K562 (cell line): ENCODE measurements at regions not wholly inside any gene's neighbourhood (a gene's known extent, or its start where the extent isn't known, plus 50 kb on each side); places are given as distances from the start of the nearest gene placed in this dataset.
A peak's percentile ranks its signal among the peaks of the same experiment; 100 is the strongest.

Experiments
- ATAC-seq: fragments of 200-7000 bp; cut with Tn5 transposase; 3 replicates; pipeline ENCODE4 v1.9.1; 2020; ENCODE audit warnings: moderate library complexity
- BruUV-seq: library from RNA; stranded (reverse); fragments of 400-500 nt; replicated peaks from 2 replicates; lab custom pipeline; 2021; lab: Mats Ljungman, UMichigan
- CTCF ChIA-PET: fragments of 300-600 bp; formaldehyde crosslinking; extraction: SDS; loops from one replicate; lab custom pipeline; 2021; ENCODE audit warnings: low intra/inter-chr PET ratio; lab: Yijun Ruan, JAX
- POLR2A ChIA-PET: fragments of 300-600, 350-650 bp; sonication (Branson Sonifier 250); formaldehyde crosslinking; extraction: SDS; loops from one replicate; lab custom pipeline; 2021; ENCODE audit warnings: antibody characterized with exemption, inconsistent platforms; lab: Yijun Ruan, JAX
- DNase-seq, 4 experiments: peaks; one replicate each; pipeline versions ENCODE4 v3.0.0 to v3.0.0-alpha.2; 2011 to 2018; ENCODE audit warnings: low spot score in 3 of 4, mixed read lengths in 3 of 4; ENCODE audit errors: extremely low read depth in 1 of 4
- FAIRE-seq: peaks from 2 replicates; lab custom pipeline; 2011; peaks lifted over from hg19 to GRCh38; lab: Jason Lieb, UNC
- H2AFZ ChIP-seq: 2 replicates; pipeline ENCODE4 v1.6.0; 2011; ENCODE audit warnings: low read depth, low read length, control low read depth, inconsistent platforms
- H3K27ac ChIP-seq: fragments of 200-600 bp; 3 replicates; pipeline ENCODE4 v1.8.0; 2011; ENCODE audit warnings: low read depth, mild to moderate bottlenecking, control low read depth, inconsistent platforms, low read length, moderate library complexity, mixed read lengths; ENCODE audit errors: extremely low read depth
- H3K27me3 ChIP-seq, 2 experiments: fragments of 300-600 bp in 1 of 2; 2 replicates in 1 of 2; 3 replicates in 1 of 2; pipeline versions ENCODE4 v1.6.0 to v1.8.0; 2011; ENCODE audit warnings: inconsistent platforms in 2 of 2, low read length in 2 of 2, mild to moderate bottlenecking in 1 of 2, mixed read lengths in 1 of 2, moderate library complexity in 1 of 2; ENCODE audit not compliant: control insufficient read depth in 2 of 2, insufficient read depth in 2 of 2
- H3K36me3 ChIP-seq: fragments of 300-600 bp; 3 replicates; pipeline ENCODE4 v1.8.0; 2011; ENCODE audit warnings: mild to moderate bottlenecking, low read length, inconsistent platforms; ENCODE audit not compliant: control insufficient read depth, insufficient read depth
- H3K4me1 ChIP-seq, 2 experiments: fragments of 200-600 bp in 1 of 2; replicated peaks in 1 of 2; 2 replicates in 1 of 2; 3 replicates in 1 of 2; pipeline versions ENCODE4 v1.5.1 to v1.8.0; 2011; ENCODE audit warnings: inconsistent platforms in 2 of 2, low read length in 2 of 2, mild to moderate bottlenecking in 1 of 2, mixed read lengths in 1 of 2, moderate library complexity in 1 of 2; ENCODE audit not compliant: control insufficient read depth in 2 of 2, insufficient read depth in 2 of 2
- H3K4me2 ChIP-seq: 2 replicates; pipeline ENCODE4 v1.6.1; 2011; ENCODE audit warnings: low read length, control low read depth, inconsistent platforms, mixed read lengths; ENCODE audit not compliant: insufficient read depth
- H3K4me3 ChIP-seq: fragments of 200-600 bp; sonication (generic), shearing (Covaris generic); 2 replicates; pipeline ENCODE4 v1.5.1; 2016; ENCODE audit warnings: control low read depth, inconsistent platforms
- H3K79me2 ChIP-seq: fragments of 200-600 bp; 3 replicates; pipeline ENCODE4 v1.8.0; 2011; ENCODE audit warnings: low read length, inconsistent platforms; ENCODE audit not compliant: control insufficient read depth, insufficient read depth
- H3K9ac ChIP-seq, 2 experiments: 2 replicates each; pipeline versions ENCODE4 v1.6.0 to v1.6.1; 2011; ENCODE audit warnings: low read depth in 2 of 2, low read length in 2 of 2, control low read depth in 1 of 2, inconsistent platforms in 1 of 2, mild to moderate bottlenecking in 1 of 2, mixed read lengths in 1 of 2; ENCODE audit not compliant: insufficient read depth in 1 of 2
- H3K9me1 ChIP-seq: one replicate; pipeline ENCODE4 v1.6.0; 2011; ENCODE audit warnings: inconsistent platforms, mild to moderate bottlenecking, low read length, moderate library complexity; ENCODE audit not compliant: control insufficient read depth, insufficient read depth
- H3K9me3 ChIP-seq: replicated peaks from 2 replicates; pipeline ENCODE4 v1.5.1; 2011; ENCODE audit warnings: low read depth, low read length, inconsistent platforms; ENCODE audit not compliant: control insufficient read depth, insufficient read depth
- H4K20me1 ChIP-seq: replicated peaks from 2 replicates; pipeline ENCODE4 v1.6.1; 2011; ENCODE audit warnings: low read length, inconsistent platforms, mixed read lengths; ENCODE audit not compliant: control insufficient read depth, insufficient read depth
- ERF ChIP-seq: fragments of 450-650 bp; formaldehyde crosslinking; IDR thresholded peaks from 2 replicates; pipeline ENCODE4 v1.4.0; 2020; ENCODE audit warnings: mild to moderate bottlenecking, mixed read lengths
- FOXJ2 ChIP-seq: fragments of 200-800 bp; sonication (Bioruptor generic); IDR thresholded peaks from 2 replicates; pipeline ENCODE4 v1.6.1; 2016; ENCODE audit warnings: missing genetic modification characterization, missing compliant biosample characterization
- FOXP1 ChIP-seq: sonication (generic); formaldehyde crosslinking; IDR thresholded peaks from 2 replicates; pipeline ENCODE4 v1.8.0; 2022; ENCODE audit warnings: mild to moderate bottlenecking, missing genetic modification reagents
- MTA3 ChIP-seq: fragments of 450-650 bp; formaldehyde crosslinking; IDR thresholded peaks from 2 replicates; pipeline ENCODE4 v1.6.1; 2017; ENCODE audit warnings: mild to moderate bottlenecking, borderline replicate concordance
- NCOA6 ChIP-seq: fragments of 450-650 bp; IDR thresholded peaks from 2 replicates; pipeline ENCODE4 v1.6.1; 2017; ENCODE audit warnings: mild to moderate bottlenecking
- POLR2G ChIP-seq: fragments of 200-400 bp; formaldehyde crosslinking; IDR thresholded peaks from 2 replicates; pipeline ENCODE4 v1.6.1; 2017; ENCODE audit warnings: low read depth, mild to moderate bottlenecking, antibody characterized with exemption, low read length, moderate library complexity
- PREB ChIP-seq: sonication (generic); formaldehyde crosslinking; IDR thresholded peaks from 2 replicates; pipeline ENCODE4 v1.8.1; 2023; ENCODE audit warnings: mild to moderate bottlenecking, missing genetic modification reagents
- RBBP5 ChIP-seq: fragments of 200-600 bp; sonication (generic); IDR thresholded peaks from 2 replicates; pipeline ENCODE4 v1.6.1; 2012; ENCODE audit warnings: borderline replicate concordance, mild to moderate bottlenecking, low read length, control low read depth, inconsistent platforms; ENCODE audit not compliant: insufficient read depth, poor library complexity, severe bottlenecking
- RNF2 ChIP-seq: sonication (generic); IDR thresholded peaks from 2 replicates; pipeline ENCODE4 v1.6.1; 2016
- SP1 ChIP-seq: sonication (generic); formaldehyde crosslinking; IDR thresholded peaks from 2 replicates; pipeline ENCODE4 v1.8.1; 2022; ENCODE audit warnings: mild to moderate bottlenecking, missing genetic modification reagents
- TAF1 ChIP-seq: IDR thresholded peaks from 2 replicates; pipeline ENCODE4 v1.6.1; 2011; ENCODE audit warnings: mild to moderate bottlenecking, low read length, moderate library complexity; ENCODE audit not compliant: insufficient read depth, control insufficient read depth, severe bottlenecking; ENCODE audit errors: extremely low read depth
- ZBTB17 ChIP-seq: fragments of 450-650 bp; formaldehyde crosslinking; IDR thresholded peaks from 2 replicates; pipeline ENCODE4 v1.4.0; 2020; ENCODE audit warnings: mild to moderate bottlenecking
- ZFP36 ChIP-seq: fragments of 150-350 bp; IDR thresholded peaks from 2 replicates; pipeline ENCODE4 v1.6.1; 2018; ENCODE audit warnings: low read length, low read depth; ENCODE audit not compliant: partially characterized antibody
- ZNF274 ChIP-seq: IDR thresholded peaks from 2 replicates; pipeline ENCODE4 v1.6.1; 2011; ENCODE audit warnings: low read depth, mild to moderate bottlenecking, low read length, moderate library complexity, borderline replicate concordance
- ZNF785 ChIP-seq: fragments of 250-450 bp; sonication (Bioruptor Pico); IDR thresholded peaks from 2 replicates; pipeline ENCODE4 v1.4.0; 2020; ENCODE audit warnings: mild to moderate bottlenecking
- WGBS: fragments of 100-300 bp; shearing (Covaris generic); methylation state at CpG from one replicate; pipeline ENCODE4 v1.1.6; 2016; ENCODE audit warnings: low coverage, mixed read lengths; ENCODE audit not compliant: insufficient coverage; ENCODE audit errors: missing lambda C conversion rate; 5-methylcytosine and 5-hydroxymethylcytosine counted together
- in situ Hi-C: fragments of 300-500 bp; cut with MboI; formaldehyde crosslinking; loops from 4 replicates; pipeline ENCODE4 v1.15.0; 2018; ENCODE audit warnings: inconsistent platforms, mixed read lengths
- intact Hi-C: fragments of 100-400 bp; cut with micrococcal nuclease; formaldehyde crosslinking; loops from 2 replicates; pipeline ENCODE4 v1.14.2; 2022
- TF ChIP-seq, protein P1 (sequence below): fragments of 450-650 bp; IDR thresholded peaks from 2 replicates; pipeline ENCODE4 v1.6.1; 2016
- TF ChIP-seq, protein P2 (sequence below): fragments of 250-450 bp; sonication (Bioruptor Pico); IDR thresholded peaks from 2 replicates; pipeline ENCODE4 v1.8.0; 2021; ENCODE audit warnings: borderline replicate concordance, mild to moderate bottlenecking, moderate library complexity; ENCODE audit not compliant: poor library complexity, severe bottlenecking

DNA sequence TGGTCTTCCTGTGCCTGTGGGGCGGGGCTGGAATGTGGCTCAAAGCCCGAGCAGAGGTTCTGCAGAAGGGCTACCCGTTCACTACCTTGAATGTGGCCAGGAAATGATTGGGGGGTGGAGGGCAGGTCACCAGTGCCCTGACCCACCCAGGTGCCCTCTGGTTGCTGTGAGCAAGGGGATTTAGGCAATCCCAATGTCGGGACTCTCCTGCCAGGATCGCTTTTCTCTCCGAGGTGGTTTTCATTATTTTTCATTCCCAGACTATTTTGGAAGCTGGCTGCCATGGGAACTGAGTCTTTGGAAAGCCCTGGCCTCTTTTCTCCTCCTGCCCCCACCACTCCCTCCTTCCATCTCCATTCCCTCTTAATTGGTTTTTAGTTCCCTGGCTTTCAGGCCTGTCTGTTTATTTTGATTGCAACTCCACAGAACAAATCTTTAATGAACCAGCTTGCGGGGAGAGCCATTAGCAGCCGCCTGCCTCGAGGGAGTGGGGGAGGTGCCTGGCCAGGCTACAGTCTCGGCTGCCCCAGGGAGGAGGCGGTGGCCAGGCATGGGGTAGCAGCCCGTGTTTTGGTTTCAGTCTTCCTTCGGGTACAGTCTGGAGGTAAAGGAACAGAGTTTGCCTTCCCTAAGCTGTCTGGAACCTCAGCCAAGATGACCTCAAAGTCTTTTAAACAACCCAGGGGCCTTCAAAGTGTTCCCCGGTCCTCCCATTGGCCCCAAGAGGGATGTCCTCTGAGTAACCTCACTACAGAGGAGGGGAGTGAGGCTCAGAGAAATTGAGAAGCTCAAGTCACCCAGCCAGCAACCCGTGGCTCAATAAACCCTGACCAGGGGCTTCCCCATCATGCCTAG lies 114.4 kb upstream of the HAAO start:
- DNase-seq (peak; percentile 50 to 75 (median 70)), ATAC-seq (peak; percentile 79), FAIRE-seq (peak; percentile 71)
- peaks cover 35 to 40% of the 10 kb centered on the region in 2 experiments for H3K4me1 ChIP-seq
- H3K4me2 ChIP-seq: peak overlapping the region; percentile 12; the same call in 1 of the 2 replicates
- H3K9me3 ChIP-seq: no peaks in the 10 kb centered on the region
- in situ Hi-C loops: loop anchor here (10.0 kb wide), 1 partner anchor 352 kb away; no protein-coding TSS in a partner anchor
- H3K4me3 ChIP-seq: no peak overlapping the region
- ChIA-PET POLR2A (interaction anchor here (0.6 kb wide), 1 partner anchor 315 kb away, joined by 3 read pairs; no protein-coding TSS in a partner anchor), CTCF (interaction anchor here (0.6 kb wide), 1 partner anchor 330 kb away, joined by 3 read pairs; no protein-coding TSS in a partner anchor)
- no peaks in the 10 kb centered on the region for H3K9me1 ChIP-seq
- WGBS: 17% methylated on average over 15 of the region's 15 CpGs
- no peaks in the 10 kb centered on the region for H3K36me3 ChIP-seq
- BruUV-seq: no TSS peak
- H3K27ac ChIP-seq: peak overlapping the region; percentile 33; the same call in 1 of the 3 replicates
- intact Hi-C loops: no loop called here
- H3K9ac ChIP-seq: peak overlapping the region; percentile 26 to 88; a peak in 3 of 4 replicates
- H2AFZ ChIP-seq: peak overlapping the region; percentile 89
- H4K20me1 ChIP-seq: no peaks in the 10 kb centered on the region
- H3K27me3 ChIP-seq: no peaks in the 10 kb centered on the region
- H3K79me2 ChIP-seq: no peaks in the 10 kb centered on the region
- TF ChIP-seq ZNF785 (CRISPR knock-in tag) (no peak), POLR2G (0 out of 2 replicates have a peak, but pooled peaks have one; percentile 21), ZFP36 (peak; percentile 56), ZBTB17 (CRISPR knock-in tag) (no peak), MTA3 (no peak), ZNF274 (no peak), PREB (no peak), FOXJ2 (tag) (no peak), NCOA6 (no peak), RNF2 (peak; percentile 48; the same call in 1 of the 2 replicates), FOXP1 (CRISPR knock-in tag) (no peak), SP1 (CRISPR knock-in tag) (peak; percentile 31; the same call in 1 of the 2 replicates), RBBP5 (no peak), TAF1 (peak; percentile 21), ERF (CRISPR knock-in tag) (no peak)
- TF ChIP-seq, protein P1, sequence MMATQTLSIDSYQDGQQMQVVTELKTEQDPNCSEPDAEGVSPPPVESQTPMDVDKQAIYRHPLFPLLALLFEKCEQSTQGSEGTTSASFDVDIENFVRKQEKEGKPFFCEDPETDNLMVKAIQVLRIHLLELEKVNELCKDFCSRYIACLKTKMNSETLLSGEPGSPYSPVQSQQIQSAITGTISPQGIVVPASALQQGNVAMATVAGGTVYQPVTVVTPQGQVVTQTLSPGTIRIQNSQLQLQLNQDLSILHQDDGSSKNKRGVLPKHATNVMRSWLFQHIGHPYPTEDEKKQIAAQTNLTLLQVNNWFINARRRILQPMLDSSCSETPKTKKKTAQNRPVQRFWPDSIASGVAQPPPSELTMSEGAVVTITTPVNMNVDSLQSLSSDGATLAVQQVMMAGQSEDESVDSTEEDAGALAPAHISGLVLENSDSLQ: no peak
- TF ChIP-seq, protein P2, sequence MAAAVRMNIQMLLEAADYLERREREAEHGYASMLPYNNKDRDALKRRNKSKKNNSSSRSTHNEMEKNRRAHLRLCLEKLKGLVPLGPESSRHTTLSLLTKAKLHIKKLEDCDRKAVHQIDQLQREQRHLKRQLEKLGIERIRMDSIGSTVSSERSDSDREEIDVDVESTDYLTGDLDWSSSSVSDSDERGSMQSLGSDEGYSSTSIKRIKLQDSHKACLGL: no peak
